ENCODE measurements at regions not wholly inside any gene's neighbourhood (a gene's known extent, or its start where the extent isn't known, plus 50 kb on each side); places are given as distances from the start of the nearest gene placed in this dataset.

- no peak for DNase-seq
- no peaks in the 10 kb centered on the region for H3K27me3 Mint-ChIP-seq
- H3K27ac Mint-ChIP-seq = no peak overlapping the region
- H3K9me3 Mint-ChIP-seq (ENCODE audit: low read depth) = no peaks in the 10 kb centered on the region
- H3K4me1 Mint-ChIP-seq = peaks cover 12% of the 10 kb centered on the region
- ATAC-seq = no peak
- ChIA-PET CTCF (interaction anchor here (0.8 to 1.9 kb wide), 3 partner anchors 8 to 62 kb away, joined by 3 to 5 read pairs (median 4); no protein-coding TSS in a partner anchor), POLR2A (no interaction called here)
- no peaks in the 10 kb centered on the region for H3K36me3 Mint-ChIP-seq (ENCODE audit: low read depth)
- no peak overlapping the region for H3K4me3 Mint-ChIP-seq
- intact Hi-C loops (cut with DNase I, micrococcal nuclease) = loop anchor here in 1 of 2 experiments (5.0 kb wide), 1 partner anchor 420 kb away; no protein-coding TSS in a partner anchor
Measured at GRCh38 chr2:148567716-148568115, 76.8 kb upstream of the EPC2 start.

DNA sequence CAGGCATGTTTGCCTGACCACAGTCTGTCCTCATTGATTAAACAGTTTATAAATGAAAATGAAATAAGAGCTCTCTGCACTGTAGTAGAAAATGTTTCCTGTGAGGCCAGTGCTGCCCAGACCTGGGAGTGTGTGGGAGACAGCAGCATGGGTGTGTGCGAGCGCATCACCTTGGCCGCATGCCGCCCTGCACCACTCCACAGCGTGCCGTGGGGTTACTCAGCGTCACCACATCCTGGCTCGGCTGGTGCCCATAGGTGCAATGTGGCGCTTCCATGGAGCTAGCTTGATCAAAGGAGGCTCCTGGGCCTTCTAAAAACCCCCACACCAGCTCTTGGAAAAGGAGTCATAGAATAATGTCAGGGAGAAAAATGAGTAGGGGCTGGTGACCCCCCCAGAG lies 76.0 kb upstream of the EPC2 start:
- POLR2A ChIA-PET = no interaction called here
- H3K9me3 Mint-ChIP-seq (ENCODE audit: low read depth) = no peaks in the 10 kb centered on the region
- ATAC-seq = peak; percentile 85
- H3K4me3 Mint-ChIP-seq = no peak overlapping the region
- H3K4me1 Mint-ChIP-seq = peaks cover 12% of the 10 kb centered on the region
- CTCF ChIA-PET = interaction anchor here (1.8 to 1.9 kb wide), 2 partner anchors 9 to 15 kb away, joined by 4 to 5 read pairs; no protein-coding TSS in a partner anchor
- DNase-seq = peak; percentile 59
- no peak overlapping the region for H3K27ac Mint-ChIP-seq
- intact Hi-C loops (cut with DNase I, micrococcal nuclease) = loop anchor here in 1 of 2 experiments (5.0 kb wide), 1 partner anchor 419 kb away; no protein-coding TSS in a partner anchor
- H3K36me3 Mint-ChIP-seq (ENCODE audit: low read depth) = no peaks in the 10 kb centered on the region
- no peaks in the 10 kb centered on the region for H3K27me3 Mint-ChIP-seq

- no peak for DNase-seq
- Mint-ChIP-seq H3K4me3 (no peak overlapping the region), H3K36me3 (ENCODE audit: low read depth) (no peaks in the 10 kb centered on the region), H3K27ac (no peak overlapping the region), H3K4me1 (peaks cover 12% of the 10 kb centered on the region), H3K27me3 (no peaks in the 10 kb centered on the region), H3K9me3 (ENCODE audit: low read depth) (no peaks in the 10 kb centered on the region)
- ChIA-PET CTCF (interaction anchor here (1.8 to 1.9 kb wide), 2 partner anchors 10 to 14 kb away, joined by 4 to 5 read pairs; no protein-coding TSS in a partner anchor), POLR2A (no interaction called here)
- intact Hi-C loops (cut with DNase I, micrococcal nuclease) = loop anchor here in 1 of 2 experiments (5.0 kb wide), 1 partner anchor 418 kb away; no protein-coding TSS in a partner anchor
- ATAC-seq = no peak
Measured at GRCh38 chr2:148569221-148569620, 75.3 kb upstream of the EPC2 start.

GRCh38 chr2:148570989-148571388 lies 73.6 kb upstream of the EPC2 start:
- peaks cover 12% of the 10 kb centered on the region for H3K4me1 Mint-ChIP-seq
- no peak for DNase-seq
- ATAC-seq = no peak
- H3K9me3 Mint-ChIP-seq (ENCODE audit: low read depth) = no peaks in the 10 kb centered on the region
- POLR2A ChIA-PET = no interaction called here
- H3K4me3 Mint-ChIP-seq = no peak overlapping the region
- H3K36me3 Mint-ChIP-seq (ENCODE audit: low read depth) = no peaks in the 10 kb centered on the region
- H3K27me3 Mint-ChIP-seq = no peaks in the 10 kb centered on the region
- CTCF ChIA-PET = interaction anchor here (1.4 kb wide), 1 partner anchor 39 kb away, joined by 3 read pairs; no protein-coding TSS in a partner anchor
- intact Hi-C loops (cut with DNase I, micrococcal nuclease) = no loop called here
- H3K27ac Mint-ChIP-seq = no peak overlapping the region

- H3K9me3 Mint-ChIP-seq (ENCODE audit: low read depth) = no peaks in the 10 kb centered on the region
Measured at GRCh38 chr2:148577845-148578492, 66.6 kb upstream of the EPC2 start.

DNA sequence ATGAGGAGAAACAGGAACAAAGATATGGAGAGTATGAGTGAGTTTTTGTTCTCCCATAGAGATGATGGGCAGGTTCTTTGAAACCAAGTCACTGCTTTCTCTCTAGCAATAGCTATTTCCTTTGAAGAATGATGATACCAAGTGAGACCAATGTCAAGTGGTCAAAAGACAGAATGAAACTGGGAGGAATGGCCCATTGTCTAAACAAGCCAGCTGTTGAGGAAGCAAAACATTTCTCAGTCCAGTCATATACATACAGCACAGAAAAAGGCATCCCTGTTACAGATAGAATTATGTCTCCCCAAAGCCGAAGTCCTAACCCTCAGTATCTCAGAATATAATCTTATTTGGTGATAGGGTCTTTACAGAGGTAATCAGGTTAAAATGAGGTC lies 66.1 kb upstream of the EPC2 start:
- Mint-ChIP-seq H3K9me3 (ENCODE audit: low read depth) (no peaks in the 10 kb centered on the region), H3K27me3 (peaks cover 16% of the 10 kb centered on the region), H3K4me1 (peaks cover 5% of the 10 kb centered on the region), H3K36me3 (ENCODE audit: low read depth) (no peaks in the 10 kb centered on the region), H3K27ac (no peak overlapping the region), H3K4me3 (no peak overlapping the region)
- ChIA-PET POLR2A (no interaction called here), CTCF (no interaction called here)
- no peak for ATAC-seq
- no peak for DNase-seq
- intact Hi-C loops (cut with DNase I, micrococcal nuclease) = no loop called here

More at GRCh38 chr2:148577845-148578492, 66.6 kb upstream of the EPC2 start:
- no peak overlapping the region for H3K4me3 Mint-ChIP-seq
- no peak for ATAC-seq
- no peak for DNase-seq
- CTCF ChIA-PET = interaction anchor here (0.7 kb wide), 2 partner anchors 113 to 537 kb away, joined by 4 read pairs; no protein-coding TSS in a partner anchor
- peaks cover under 1% of the 10 kb centered on the region for H3K4me1 Mint-ChIP-seq
- H3K36me3 Mint-ChIP-seq (ENCODE audit: low read depth) = no peaks in the 10 kb centered on the region
- no peak overlapping the region for H3K27ac Mint-ChIP-seq
- POLR2A ChIA-PET = no interaction called here
- H3K27me3 Mint-ChIP-seq = peaks cover 16% of the 10 kb centered on the region
- intact Hi-C loops (cut with DNase I, micrococcal nuclease) = no loop called here

GRCh38 chr2:148582679-148583511 lies 61.7 kb upstream of the EPC2 start:
- POLR2A ChIA-PET = no interaction called here
- Mint-ChIP-seq H3K27me3 (peaks cover 12% of the 10 kb centered on the region), H3K4me3 (no peak overlapping the region), H3K27ac (no peak overlapping the region), H3K4me1 (peaks cover 5% of the 10 kb centered on the region), H3K36me3 (ENCODE audit: low read depth) (no peaks in the 10 kb centered on the region), H3K9me3 (ENCODE audit: low read depth) (no peaks in the 10 kb centered on the region)
- CTCF ChIA-PET = interaction anchor here (0.8 to 1.4 kb wide), 2 partner anchors 15 to 21 kb away, joined by 4 to 5 read pairs; no protein-coding TSS in a partner anchor
- intact Hi-C loops (cut with DNase I, micrococcal nuclease) = no loop called here
- ATAC-seq = no peak
- no peak for DNase-seq

DNA sequence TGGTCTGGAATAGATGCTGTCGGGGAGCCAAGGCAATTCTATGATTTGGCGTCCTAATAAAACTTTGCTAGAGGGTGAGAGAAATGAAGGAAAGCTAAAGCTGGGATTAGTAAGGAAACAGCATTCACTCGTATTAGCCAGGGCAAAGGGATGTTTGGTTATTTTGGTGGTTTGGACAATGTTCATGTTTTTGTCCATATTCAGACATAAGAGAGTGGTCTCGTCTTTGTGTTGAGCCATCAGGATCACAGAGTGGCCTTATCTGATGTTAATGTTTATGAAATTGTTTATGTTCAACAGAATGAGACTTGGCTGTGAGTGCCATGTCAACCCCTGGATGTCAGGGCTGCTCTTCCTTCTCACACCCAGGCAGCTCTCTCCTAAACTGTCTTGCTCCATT lies 58.9 kb upstream of the EPC2 start:
- ChIA-PET POLR2A (no interaction called here), CTCF (no interaction called here)
- DNase-seq = no peak
- ATAC-seq = no peak
- no peak overlapping the region for H3K4me3 Mint-ChIP-seq
- intact Hi-C loops (cut with DNase I, micrococcal nuclease) = no loop called here
- no peaks in the 10 kb centered on the region for H3K27me3 Mint-ChIP-seq
- peaks cover 5% of the 10 kb centered on the region for H3K4me1 Mint-ChIP-seq
- H3K36me3 Mint-ChIP-seq (ENCODE audit: low read depth) = no peaks in the 10 kb centered on the region
- no peaks in the 10 kb centered on the region for H3K9me3 Mint-ChIP-seq (ENCODE audit: low read depth)
- no peak overlapping the region for H3K27ac Mint-ChIP-seq

DNA sequence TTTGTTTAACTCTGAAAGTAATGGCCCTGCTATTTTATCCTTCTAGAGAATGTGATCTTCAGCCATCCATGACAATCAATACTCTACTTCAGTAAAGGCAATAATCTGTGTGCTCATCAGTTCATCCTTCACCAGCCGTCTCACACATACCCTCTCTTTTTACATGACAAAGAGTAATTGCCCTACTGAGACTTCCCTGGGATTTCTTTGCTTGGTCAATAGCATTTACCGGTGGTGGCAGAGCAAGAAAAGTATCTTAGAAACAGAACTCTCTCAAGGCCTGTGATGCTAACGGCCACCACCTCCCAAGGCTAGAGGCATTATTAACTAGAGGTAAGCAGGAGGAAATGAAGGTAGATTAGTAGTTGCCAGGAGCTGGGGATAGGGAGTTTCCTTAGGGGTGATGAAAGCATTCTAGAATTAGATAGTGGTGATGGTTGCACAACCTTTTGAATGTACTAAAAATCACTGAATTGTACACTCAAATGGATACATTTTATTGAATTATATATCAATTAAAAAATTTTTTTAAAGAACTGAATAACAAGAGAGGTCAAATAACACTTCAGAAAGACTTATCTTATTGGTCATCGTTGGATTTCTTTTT lies 57.9 kb upstream of the EPC2 start:
- no peaks in the 10 kb centered on the region for H3K27me3 Mint-ChIP-seq
- no peaks in the 10 kb centered on the region for H3K36me3 Mint-ChIP-seq (ENCODE audit: low read depth)
- ChIA-PET CTCF (no interaction called here), POLR2A (interaction anchor here (0.6 kb wide), 1 partner anchor 532 kb away, joined by 3 read pairs; no protein-coding TSS in a partner anchor)
- no peaks in the 10 kb centered on the region for H3K9me3 Mint-ChIP-seq (ENCODE audit: low read depth)
- peaks cover 5% of the 10 kb centered on the region for H3K4me1 Mint-ChIP-seq
- no peak overlapping the region for H3K4me3 Mint-ChIP-seq
- no peak overlapping the region for H3K27ac Mint-ChIP-seq
- ATAC-seq (no peak), DNase-seq (no peak)
- intact Hi-C loops (cut with DNase I, micrococcal nuclease) = no loop called here

GRCh38 chr2:148590612-148591011 lies 53.9 kb upstream of the EPC2 start:
- Mint-ChIP-seq H3K27me3 (no peaks in the 10 kb centered on the region), H3K27ac (no peak overlapping the region), H3K9me3 (ENCODE audit: low read depth) (no peaks in the 10 kb centered on the region), H3K4me1 (no peaks in the 10 kb centered on the region), H3K4me3 (no peak overlapping the region), H3K36me3 (ENCODE audit: low read depth) (no peaks in the 10 kb centered on the region)
- CTCF ChIA-PET = no interaction called here
- intact Hi-C loops (cut with DNase I, micrococcal nuclease) = loop anchor here (1.0 kb wide), 1 partner anchor 13 kb away; no protein-coding TSS in a partner anchor
- DNase-seq (no peak), ATAC-seq (peak; percentile 88)
- POLR2A ChIA-PET = no interaction called here

DNA sequence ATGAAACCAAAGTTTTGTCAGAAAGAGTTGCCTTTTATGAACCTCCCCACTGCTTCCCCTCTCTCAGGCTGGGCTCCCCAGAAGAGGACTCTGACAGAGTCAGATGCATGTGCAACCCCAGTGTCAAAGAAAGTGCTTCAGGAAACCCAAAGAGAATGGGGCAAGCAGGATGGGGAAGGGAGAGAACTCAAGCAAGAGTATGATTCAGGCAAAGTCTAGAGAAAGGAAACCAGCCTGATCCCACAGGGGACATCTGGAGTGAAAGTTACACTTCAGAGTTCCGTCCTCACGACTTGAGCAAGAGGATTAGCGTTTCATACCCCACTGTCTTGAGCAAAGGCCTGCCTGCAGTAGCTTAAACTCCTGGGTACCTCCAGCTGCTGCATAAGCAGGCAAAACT lies 51.8 kb upstream of the EPC2 start:
- Mint-ChIP-seq H3K27ac (no peak overlapping the region), H3K4me3 (no peak overlapping the region), H3K4me1 (no peaks in the 10 kb centered on the region), H3K9me3 (ENCODE audit: low read depth) (peaks cover 3% of the 10 kb centered on the region), H3K27me3 (no peaks in the 10 kb centered on the region), H3K36me3 (ENCODE audit: low read depth) (no peaks in the 10 kb centered on the region)
- ChIA-PET CTCF (interaction anchor here (1.3 kb wide), 1 partner anchor 17 kb away, joined by 3 read pairs; no protein-coding TSS in a partner anchor), POLR2A (no interaction called here)
- ATAC-seq = no peak
- intact Hi-C loops (cut with DNase I, micrococcal nuclease) = no loop called here
- no peak for DNase-seq

Measured in activated CD4-positive, alpha-beta T cell treated with anti-CD3 and anti-CD28 coated beads for 36 hours (primary cell).